NCI-H748 treated with DMSO at 0.1 percent for 48 hours (cell line): ENCODE measurements at regions not wholly inside any gene's neighbourhood (a gene's known extent, or its start where the extent isn't known, plus 50 kb on each side); places are given as distances from the start of the nearest gene placed in this dataset.

Source experiments
- DNase-seq: peaks from one replicate; lab custom pipeline; 2025; lab: John Stamatoyannopoulos, UW

DNA sequence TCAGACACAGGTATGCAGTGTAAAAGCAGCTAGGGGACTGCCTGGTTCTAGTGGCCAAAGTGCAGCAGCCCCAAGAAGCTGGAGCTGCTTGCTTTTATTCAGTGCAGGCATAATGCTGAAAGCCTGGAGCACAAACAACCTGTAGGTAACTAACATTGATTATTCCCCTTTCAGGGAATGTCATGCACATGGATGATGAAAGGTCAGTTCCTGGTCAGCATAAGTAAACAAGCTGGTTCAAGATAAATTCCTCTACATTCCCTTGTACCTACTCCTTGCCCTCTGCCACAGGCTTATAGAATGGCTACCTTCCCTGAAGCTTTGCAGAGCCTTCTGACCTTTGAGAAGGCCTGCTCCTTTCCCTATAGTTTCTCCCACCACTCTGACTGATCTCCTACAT, 1318.5 kb upstream of the ADGRL3 start:
- DNase-seq, result no peak

- DNase-seq, result no peak
Measured at GRCh38 chr4:59904331-59904730, 1295.8 kb upstream of the ADGRL3 start.

DNA sequence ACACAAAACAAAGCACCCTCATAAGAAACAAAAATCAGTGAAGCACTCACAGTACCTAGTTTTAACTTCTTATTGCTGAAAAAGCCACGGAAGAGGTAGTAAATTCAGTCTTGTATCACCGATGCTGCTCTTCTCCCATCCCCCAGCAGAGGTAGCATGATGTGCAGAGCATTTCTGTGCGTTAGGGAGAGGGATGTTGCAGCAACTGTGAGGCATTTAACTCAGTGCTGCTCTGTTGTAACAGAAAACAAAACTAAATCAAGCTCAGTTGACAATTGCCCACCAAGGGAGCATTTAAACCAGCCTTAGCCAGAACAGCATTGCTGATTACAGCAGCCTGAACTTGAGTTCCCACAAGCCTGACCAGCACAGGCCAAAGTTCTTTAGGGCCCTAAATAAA, 1279.7 kb upstream of the ADGRL3 start:
- DNase-seq, result no peak

DNA sequence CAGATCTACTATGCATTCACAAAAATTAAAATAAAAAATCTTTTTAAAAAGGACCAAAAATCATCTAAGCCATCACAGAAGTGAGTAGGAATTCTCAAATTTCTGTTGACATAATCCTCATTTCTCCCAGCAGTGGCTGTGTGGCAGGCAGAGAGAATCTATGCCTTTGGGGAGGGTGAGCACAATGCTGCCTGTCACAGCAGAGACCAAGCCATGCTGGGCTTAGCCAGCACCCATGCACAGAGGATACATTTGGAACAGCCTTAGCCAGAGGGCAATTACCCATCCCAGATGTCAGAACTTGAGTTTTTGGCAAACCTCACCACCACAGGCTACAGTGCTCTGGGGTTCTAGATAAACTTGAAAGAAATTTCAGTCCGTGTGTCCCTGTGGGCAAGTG, 1274.8 kb upstream of the ADGRL3 start:
- DNase-seq, result no peak

- peak; percentile 66 for DNase-seq
Measured at GRCh38 chr4:59936566-59936965, 1263.6 kb upstream of the ADGRL3 start.

GRCh38 chr4:59938166-59938565, 1262.0 kb upstream of the ADGRL3 start:
- no peak for DNase-seq

- DNase-seq, result no peak
Measured at GRCh38 chr4:59945277-59945676, 1254.8 kb upstream of the ADGRL3 start.

- DNase-seq, result no peak
Measured at GRCh38 chr4:59945716-59946115, 1254.4 kb upstream of the ADGRL3 start.

DNA sequence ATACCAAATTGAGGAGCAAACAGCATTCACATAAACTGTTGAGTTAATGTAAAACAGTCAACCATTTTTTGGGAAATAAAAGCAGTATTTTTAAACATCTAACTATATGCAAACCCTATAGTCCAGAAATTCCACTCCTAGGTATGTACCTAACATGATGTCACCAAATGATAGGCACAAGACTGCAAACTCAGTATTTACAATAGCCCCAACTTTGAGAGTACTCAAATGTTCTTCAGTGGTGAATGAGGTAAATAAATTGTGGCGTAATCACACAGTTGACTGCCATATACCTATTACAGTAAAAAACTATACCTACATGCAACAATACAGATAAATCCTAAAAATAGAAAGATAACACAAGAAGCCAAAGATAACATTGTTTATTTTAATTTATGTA, 1243.8 kb upstream of the ADGRL3 start:
- DNase-seq, result no peak

- DNase-seq, result no peak
Measured at GRCh38 chr4:59960143-59960542, 1240.0 kb upstream of the ADGRL3 start.

- DNase-seq, result no peak
Measured at GRCh38 chr4:59966758-59967157, 1233.4 kb upstream of the ADGRL3 start.

DNA sequence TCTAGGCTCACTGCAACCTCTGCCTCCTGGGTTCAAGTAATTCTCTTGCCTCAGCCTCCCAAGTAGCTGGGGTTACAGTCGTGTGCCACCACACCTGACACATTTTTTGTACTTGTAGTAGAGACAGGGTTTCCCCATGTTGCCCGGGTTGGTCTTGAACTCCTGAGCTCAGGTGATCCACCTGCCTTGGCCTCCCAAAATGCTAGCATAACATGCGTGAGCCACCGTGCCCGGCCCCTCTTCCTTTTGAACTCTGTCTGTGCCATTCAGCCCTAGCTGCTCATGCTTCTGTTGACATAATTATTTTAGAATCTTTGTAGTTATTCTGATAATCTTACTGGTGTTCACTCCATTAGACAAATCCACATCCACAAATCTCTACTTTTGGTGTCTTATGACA, 1231.3 kb upstream of the ADGRL3 start:
- no peak for DNase-seq

- no peak for DNase-seq
Measured at GRCh38 chr4:59969909-59970308, 1230.2 kb upstream of the ADGRL3 start.

DNA sequence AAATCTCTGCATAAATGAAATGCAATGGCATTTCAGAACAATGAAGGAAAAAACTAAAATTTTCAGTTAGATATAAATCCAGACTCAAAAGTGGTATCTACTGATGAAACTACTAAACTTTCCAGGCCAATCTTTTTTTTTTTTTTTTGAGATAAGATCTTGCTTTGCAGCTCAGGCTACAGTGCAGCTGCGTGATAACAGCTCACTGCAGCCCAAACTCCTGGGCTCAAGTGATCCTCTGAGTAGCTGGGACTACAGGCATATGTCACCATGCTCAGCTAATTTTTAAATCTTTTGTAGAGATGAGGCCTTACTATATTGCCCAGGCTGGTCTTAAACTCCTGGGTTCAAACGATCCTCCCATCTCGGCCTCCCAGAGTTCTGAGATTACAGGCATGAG, 1228.2 kb upstream of the ADGRL3 start:
- DNase-seq, result no peak

- no peak for DNase-seq
Measured at GRCh38 chr4:59973492-59973891, 1226.6 kb upstream of the ADGRL3 start.

DNA sequence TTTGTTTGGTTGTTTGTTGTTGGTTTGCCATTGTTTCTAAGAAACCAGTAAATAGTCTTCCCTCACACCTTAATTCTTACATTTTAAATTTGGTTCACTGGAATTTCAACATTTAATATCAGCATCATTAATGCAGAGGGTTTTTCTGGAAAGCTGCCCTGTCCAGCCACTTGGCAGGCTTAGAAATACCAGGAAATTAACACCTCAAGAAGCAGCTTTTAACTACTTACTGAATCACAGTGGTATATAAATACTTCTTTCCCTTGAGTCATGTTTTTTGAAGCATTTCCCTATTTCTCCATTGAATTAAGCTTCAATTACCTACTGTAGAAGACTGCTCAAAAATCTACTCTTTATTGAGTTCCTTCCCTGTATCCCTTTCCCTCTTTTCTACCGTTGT, 1221.1 kb upstream of the ADGRL3 start:
- no peak for DNase-seq

- DNase-seq, result no peak
Measured at GRCh38 chr4:59983852-59984251, 1216.3 kb upstream of the ADGRL3 start.

DNA sequence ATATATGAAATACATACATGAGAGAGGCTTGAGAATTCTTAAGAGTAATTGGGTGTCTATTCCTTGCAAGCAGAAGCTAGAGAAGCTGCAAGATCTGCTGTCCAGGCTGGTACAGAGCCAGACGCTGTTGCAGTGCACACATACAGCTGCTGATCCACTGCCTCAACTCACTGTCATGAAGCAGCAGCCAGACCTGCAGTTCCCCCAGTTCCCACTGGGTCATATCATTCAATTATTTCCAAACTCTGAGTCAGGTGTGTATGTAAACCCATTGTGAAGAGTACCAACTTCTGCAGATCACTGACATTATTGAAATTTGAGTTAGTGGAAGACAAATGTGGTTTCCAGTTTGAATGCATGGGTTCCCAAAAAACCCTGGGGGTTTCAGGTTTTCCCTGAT, 1212.8 kb upstream of the ADGRL3 start:
- DNase-seq, result no peak

DNA sequence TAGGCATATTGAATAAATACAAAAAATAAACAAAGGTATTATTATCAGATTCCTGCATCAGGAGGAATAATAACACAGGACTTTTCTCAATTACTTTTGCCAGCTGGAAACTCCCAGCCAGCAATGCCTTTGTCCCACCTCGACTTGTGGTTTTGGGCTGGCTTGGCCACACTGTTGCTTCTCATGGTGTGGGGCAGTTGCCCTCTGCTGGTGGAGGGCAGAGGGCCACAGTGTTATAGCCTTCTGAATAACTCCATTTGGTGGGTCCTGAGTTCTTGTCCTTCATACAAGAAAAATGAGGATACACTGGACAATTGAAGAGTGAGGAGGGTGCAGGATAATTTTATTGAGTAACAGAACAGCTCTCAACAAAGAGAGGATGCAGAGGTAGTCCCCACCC, 1206.0 kb upstream of the ADGRL3 start:
- no peak for DNase-seq

DNA sequence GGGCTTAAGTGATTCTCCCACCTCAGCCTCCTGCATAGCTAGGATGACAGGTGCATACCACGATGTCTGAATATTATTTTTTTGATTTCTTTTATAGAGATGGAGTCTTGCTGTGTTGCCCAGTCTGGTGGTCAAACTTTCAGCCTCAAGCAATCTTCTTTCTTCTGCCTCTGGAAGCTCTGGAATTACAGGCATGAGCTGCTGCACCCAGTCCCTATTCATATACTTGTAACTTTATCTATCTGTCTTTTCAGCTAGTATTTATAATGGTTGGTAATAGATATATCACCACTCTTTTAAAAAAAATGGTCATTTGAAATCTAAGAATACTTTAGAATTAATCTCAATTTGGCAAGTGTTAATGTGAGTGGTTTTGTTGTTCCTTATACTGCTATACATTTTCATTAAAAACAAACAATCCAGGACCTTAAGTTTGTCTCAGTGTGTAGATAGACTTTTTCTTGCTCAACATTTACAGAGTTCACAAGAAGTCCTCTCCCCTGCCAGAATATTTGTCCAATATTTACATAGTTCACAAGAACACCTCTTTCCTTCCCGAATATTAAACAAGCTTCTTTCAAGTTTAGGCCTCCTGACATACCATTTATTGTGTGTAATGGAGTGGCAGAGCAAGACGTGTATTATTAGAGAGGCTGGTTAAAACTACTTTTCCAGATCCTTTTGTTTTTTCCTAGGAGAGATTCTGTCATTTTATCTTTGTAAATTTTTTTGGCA, 1197.4 kb upstream of the ADGRL3 start:
- DNase-seq, result no peak

DNA sequence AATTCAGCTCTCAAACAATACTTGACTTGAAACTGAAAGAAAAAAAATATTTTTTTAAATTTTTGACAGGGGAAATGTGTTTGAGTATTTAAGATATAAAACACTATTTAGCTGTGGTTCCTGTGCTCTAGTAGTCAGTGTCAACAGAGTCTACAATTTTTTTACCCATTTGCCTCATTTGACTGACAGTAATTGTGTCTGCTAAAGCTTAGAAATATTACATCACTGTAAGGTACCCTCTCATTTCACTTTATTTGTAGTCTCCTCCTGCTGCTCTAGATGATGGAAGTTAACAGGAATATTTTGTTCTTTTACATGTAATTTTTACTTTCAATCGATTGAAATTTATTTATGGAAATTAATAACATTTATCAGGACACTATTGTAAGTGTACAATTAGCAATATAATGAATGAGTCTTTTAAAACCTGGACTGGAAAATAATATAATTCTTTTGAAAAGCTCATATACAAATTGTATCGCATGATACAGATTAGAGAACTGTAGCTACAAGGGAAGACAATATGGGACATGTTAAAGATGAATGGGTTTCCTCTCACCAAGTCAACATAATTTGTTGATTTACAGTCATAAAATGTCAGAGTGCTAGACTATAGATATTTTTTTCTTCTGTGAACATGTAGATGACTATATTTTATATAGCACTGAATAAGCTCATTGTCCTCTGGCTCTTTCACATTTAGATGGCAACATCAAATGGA, 1186.5 kb upstream of the ADGRL3 start:
- DNase-seq, result no peak

DNA sequence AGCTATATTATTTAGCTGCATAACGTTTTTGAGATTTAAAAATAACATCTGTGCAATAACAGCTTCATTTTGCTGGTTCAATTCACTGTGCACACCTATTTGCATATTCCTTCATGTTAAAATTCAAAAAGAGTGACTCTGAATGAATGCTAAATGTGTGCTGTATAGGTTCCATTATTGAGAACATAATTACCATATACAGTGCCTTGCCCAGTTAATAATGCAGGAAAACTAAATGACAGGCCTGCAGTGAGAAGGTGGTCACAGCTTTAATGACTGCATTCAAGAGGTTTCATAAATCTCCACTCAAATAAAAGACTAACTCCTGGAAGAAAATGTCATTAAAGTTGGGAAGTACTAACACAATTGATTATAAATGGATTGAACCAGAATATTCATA, 1183.2 kb upstream of the ADGRL3 start:
- DNase-seq, result no peak

DNA sequence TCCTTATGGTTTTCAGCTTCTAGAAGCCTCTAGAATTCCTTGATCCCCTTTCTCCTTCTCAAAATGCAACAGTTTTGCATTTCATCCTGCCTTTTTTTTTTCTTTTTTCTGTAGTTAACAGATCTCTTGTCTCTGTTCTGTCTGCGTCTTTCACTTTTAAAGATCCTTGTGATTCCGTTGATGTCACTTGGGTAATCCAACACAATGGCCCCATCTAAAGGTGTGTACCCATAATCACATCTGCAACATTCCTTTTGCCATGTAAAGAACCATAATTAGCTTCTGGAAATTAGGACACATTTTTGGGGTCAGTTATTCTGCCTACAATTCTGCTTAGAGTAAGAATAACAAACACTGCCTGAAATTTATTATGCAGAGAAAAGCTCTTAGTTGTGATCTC, 1180.9 kb upstream of the ADGRL3 start:
- no peak for DNase-seq

GRCh38 chr4:60019946-60020345, 1180.2 kb upstream of the ADGRL3 start:
- DNase-seq, result no peak
